GM13976 (cell line): ENCODE measurements at regions not wholly inside any gene's neighbourhood (a gene's known extent, or its start where the extent isn't known, plus 50 kb on each side); places are given as distances from the start of the nearest gene placed in this dataset.

Source experiments
- DNase-seq: peaks from one replicate; pipeline ENCODE4 v3.0.0; 2012; ENCODE audit warnings: low spot score
- CTCF ChIP-seq: IDR thresholded peaks from 2 replicates; pipeline ENCODE4 v1.5.1; 2012; ENCODE audit warnings: borderline replicate concordance, mild to moderate bottlenecking; ENCODE audit not compliant: insufficient read depth; ENCODE audit errors: extremely low read depth, missing control alignments, control extremely low read depth
- in situ Hi-C: fragments of 300-500 bp; cut with MboI; formaldehyde crosslinking; loops from one replicate; pipeline ENCODE4 v1.12.0; 2022; ENCODE audit warnings: low sequenced_read_pairs, mixed read lengths, inconsistent platforms; ENCODE audit not compliant: unreplicated experiment

- no peak for DNase-seq
- TF ChIP-seq CTCF, result no peak
- in situ Hi-C loops, result no loop called here
Measured at GRCh38 chr14:87309557-87309956, 683.4 kb downstream of the GALC start.

- no peak for TF ChIP-seq CTCF
- in situ Hi-C loops, result no loop called here
- no peak for DNase-seq
Measured at GRCh38 chr14:87306409-87307168, 686.4 kb downstream of the GALC start.

- no peak for DNase-seq
- no peak for TF ChIP-seq CTCF
- in situ Hi-C loops, result no loop called here
Measured at GRCh38 chr14:87305345-87305744, 687.6 kb downstream of the GALC start.

- no peak for DNase-seq
- TF ChIP-seq CTCF, result no peak
- in situ Hi-C loops, result no loop called here
Measured at GRCh38 chr14:87304404-87304803, 688.6 kb downstream of the GALC start.

GRCh38 chr14:87286826-87287225, 706.2 kb downstream of the GALC start:
- TF ChIP-seq CTCF, result no peak
- DNase-seq, result no peak
- in situ Hi-C loops, result no loop called here

GRCh38 chr14:87286191-87286590, 706.8 kb downstream of the GALC start:
- DNase-seq, result no peak
- no peak for TF ChIP-seq CTCF
- in situ Hi-C loops, result no loop called here
